ENCODE measurements at regions not wholly inside any gene's neighbourhood (a gene's known extent, or its start where the extent isn't known, plus 50 kb on each side); places are given as distances from the start of the nearest gene placed in this dataset.

DNA sequence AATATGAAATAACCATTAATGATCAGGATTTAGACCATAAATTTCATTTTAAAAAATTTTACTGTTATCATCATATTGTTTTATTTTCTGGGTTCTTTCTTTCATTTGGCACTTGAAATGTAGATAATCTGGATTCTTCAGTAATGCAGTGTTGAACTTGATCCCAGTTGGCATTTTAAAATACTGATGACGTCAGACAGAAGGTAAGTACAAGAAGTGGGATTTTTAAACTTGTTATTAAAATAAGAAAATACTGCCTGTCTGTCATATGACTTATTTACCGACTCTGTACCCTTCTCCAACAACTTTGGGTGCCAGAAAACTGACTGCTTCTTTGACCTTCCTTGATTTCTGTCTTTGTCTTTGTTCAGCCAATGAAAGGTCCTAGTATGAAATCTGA, 415.1 kb upstream of the NEGR1 start:
- no peak for TF ChIP-seq EP300 (conservative IDR thresholded peaks at IDR 0.05; ENCODE audit: poor library complexity, severe bottlenecking)
- no peak for TF ChIP-seq RAD21 (conservative IDR thresholded peaks at IDR 0.05)
- TF ChIP-seq SMC3 (conservative IDR thresholded peaks at IDR 0.05; ENCODE audit: poor library complexity) = no peak
- TF ChIP-seq POLR2AphosphoS5 (IDR thresholded peaks at IDR 0.05) = no peak
- TF ChIP-seq EZH2 (IDR thresholded peaks at IDR 0.05; ENCODE audit: borderline replicate concordance, insufficient read depth, low read length, poor library complexity, severe bottlenecking) = no peak
- TF ChIP-seq, protein P1, sequence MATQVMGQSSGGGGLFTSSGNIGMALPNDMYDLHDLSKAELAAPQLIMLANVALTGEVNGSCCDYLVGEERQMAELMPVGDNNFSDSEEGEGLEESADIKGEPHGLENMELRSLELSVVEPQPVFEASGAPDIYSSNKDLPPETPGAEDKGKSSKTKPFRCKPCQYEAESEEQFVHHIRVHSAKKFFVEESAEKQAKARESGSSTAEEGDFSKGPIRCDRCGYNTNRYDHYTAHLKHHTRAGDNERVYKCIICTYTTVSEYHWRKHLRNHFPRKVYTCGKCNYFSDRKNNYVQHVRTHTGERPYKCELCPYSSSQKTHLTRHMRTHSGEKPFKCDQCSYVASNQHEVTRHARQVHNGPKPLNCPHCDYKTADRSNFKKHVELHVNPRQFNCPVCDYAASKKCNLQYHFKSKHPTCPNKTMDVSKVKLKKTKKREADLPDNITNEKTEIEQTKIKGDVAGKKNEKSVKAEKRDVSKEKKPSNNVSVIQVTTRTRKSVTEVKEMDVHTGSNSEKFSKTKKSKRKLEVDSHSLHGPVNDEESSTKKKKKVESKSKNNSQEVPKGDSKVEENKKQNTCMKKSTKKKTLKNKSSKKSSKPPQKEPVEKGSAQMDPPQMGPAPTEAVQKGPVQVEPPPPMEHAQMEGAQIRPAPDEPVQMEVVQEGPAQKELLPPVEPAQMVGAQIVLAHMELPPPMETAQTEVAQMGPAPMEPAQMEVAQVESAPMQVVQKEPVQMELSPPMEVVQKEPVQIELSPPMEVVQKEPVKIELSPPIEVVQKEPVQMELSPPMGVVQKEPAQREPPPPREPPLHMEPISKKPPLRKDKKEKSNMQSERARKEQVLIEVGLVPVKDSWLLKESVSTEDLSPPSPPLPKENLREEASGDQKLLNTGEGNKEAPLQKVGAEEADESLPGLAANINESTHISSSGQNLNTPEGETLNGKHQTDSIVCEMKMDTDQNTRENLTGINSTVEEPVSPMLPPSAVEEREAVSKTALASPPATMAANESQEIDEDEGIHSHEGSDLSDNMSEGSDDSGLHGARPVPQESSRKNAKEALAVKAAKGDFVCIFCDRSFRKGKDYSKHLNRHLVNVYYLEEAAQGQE (IDR thresholded peaks at IDR 0.05; ENCODE audit: borderline replicate concordance) = no peak
- TF ChIP-seq MXI1 (conservative IDR thresholded peaks at IDR 0.05; ENCODE audit: poor library complexity, severe bottlenecking) = no peak
- TF ChIP-seq TAF1 (IDR thresholded peaks at IDR 0.05; ENCODE audit: low read depth) = no peak
- TF ChIP-seq, protein P2, sequence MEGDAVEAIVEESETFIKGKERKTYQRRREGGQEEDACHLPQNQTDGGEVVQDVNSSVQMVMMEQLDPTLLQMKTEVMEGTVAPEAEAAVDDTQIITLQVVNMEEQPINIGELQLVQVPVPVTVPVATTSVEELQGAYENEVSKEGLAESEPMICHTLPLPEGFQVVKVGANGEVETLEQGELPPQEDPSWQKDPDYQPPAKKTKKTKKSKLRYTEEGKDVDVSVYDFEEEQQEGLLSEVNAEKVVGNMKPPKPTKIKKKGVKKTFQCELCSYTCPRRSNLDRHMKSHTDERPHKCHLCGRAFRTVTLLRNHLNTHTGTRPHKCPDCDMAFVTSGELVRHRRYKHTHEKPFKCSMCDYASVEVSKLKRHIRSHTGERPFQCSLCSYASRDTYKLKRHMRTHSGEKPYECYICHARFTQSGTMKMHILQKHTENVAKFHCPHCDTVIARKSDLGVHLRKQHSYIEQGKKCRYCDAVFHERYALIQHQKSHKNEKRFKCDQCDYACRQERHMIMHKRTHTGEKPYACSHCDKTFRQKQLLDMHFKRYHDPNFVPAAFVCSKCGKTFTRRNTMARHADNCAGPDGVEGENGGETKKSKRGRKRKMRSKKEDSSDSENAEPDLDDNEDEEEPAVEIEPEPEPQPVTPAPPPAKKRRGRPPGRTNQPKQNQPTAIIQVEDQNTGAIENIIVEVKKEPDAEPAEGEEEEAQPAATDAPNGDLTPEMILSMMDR (IDR thresholded peaks at IDR 0.05; ENCODE audit: poor library complexity, severe bottlenecking) = no peak
- Histone ChIP-seq H3K9me3 (ENCODE audit: low read length) (no peaks in the 10 kb centered on the region), H3K9me2 (ENCODE audit: insufficient read depth, low read length) (no peaks in the 10 kb centered on the region)

DNA sequence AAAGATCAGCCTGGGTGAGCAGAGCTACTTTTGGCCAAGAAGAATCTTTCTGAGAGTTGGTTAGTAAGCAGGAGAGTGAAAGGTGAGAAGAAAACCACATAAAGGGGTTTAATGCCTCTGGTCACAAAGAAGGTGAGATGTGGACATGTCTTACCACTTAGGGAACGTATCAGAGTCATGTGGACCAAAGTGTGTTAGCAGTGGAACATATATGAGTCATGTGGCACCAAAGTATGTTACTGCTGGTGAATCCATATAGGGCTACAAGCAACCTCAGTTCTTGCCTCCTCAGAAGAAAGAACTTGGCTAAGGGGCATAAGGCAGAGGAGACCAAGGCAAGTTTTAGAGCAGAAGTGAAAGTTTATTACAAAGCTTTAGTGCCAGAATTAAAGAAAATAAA, 411.6 kb upstream of the NEGR1 start:
- Histone ChIP-seq H3K36me3 (ENCODE audit: insufficient read depth, low read length) (no peaks in the 10 kb centered on the region), H4K20me1 (ENCODE audit: insufficient read depth) (no peaks in the 10 kb centered on the region), H3K27ac (ENCODE audit: low read length) (no peak overlapping the region), H3K9ac (ENCODE audit: low read length) (no peak overlapping the region), H3K27me3 (ENCODE audit: insufficient read depth, low read depth, low read length) (no peaks in the 10 kb centered on the region), H3K9me2 (ENCODE audit: insufficient read depth, low read length) (no peaks in the 10 kb centered on the region), H3K4me2 (ENCODE audit: low read length) (no peak overlapping the region), H3K4me3 (ENCODE audit: low read length) (no peak overlapping the region), H3K79me2 (replicated peaks; ENCODE audit: insufficient read depth, low read length) (no peaks in the 10 kb centered on the region), H3F3A (ENCODE audit: insufficient read depth, low read length, poor library complexity, severe bottlenecking) (no peaks in the 10 kb centered on the region), H2AFZ (ENCODE audit: low read depth, low read length) (no peak overlapping the region), H3K9me3 (ENCODE audit: low read length) (no peaks in the 10 kb centered on the region)
- TF ChIP-seq, protein P1 (IDR thresholded peaks at IDR 0.05; ENCODE audit: borderline replicate concordance) = no peak
- TF ChIP-seq TAF1 (IDR thresholded peaks at IDR 0.05; ENCODE audit: low read depth) = no peak
- TF ChIP-seq, protein P2 (IDR thresholded peaks at IDR 0.05; ENCODE audit: poor library complexity, severe bottlenecking) = no peak

More for the DNA sequence above, 415.1 kb upstream of the NEGR1 start:
- no peak overlapping the region for H3K4me2 ChIP-seq (ENCODE audit: low read length)
- no peak overlapping the region for H2AFZ ChIP-seq (ENCODE audit: low read depth, low read length)
- H3K27ac ChIP-seq (ENCODE audit: low read length) = no peak overlapping the region
- H3K36me3 ChIP-seq (ENCODE audit: insufficient read depth, low read length) = no peaks in the 10 kb centered on the region
- H3F3A ChIP-seq (ENCODE audit: insufficient read depth, low read length, poor library complexity, severe bottlenecking) = no peaks in the 10 kb centered on the region
- no peaks in the 10 kb centered on the region for H3K79me2 ChIP-seq (replicated peaks; ENCODE audit: insufficient read depth, low read length)
- H3K27me3 ChIP-seq (ENCODE audit: insufficient read depth, low read depth, low read length) = no peaks in the 10 kb centered on the region
- no peak overlapping the region for H3K9ac ChIP-seq (ENCODE audit: low read length)
- H3K4me3 ChIP-seq (ENCODE audit: low read length) = no peak overlapping the region
- no peaks in the 10 kb centered on the region for H4K20me1 ChIP-seq (ENCODE audit: insufficient read depth)
